HFFc6 (cell line): ENCODE measurements at regions not wholly inside any gene's neighbourhood (a gene's known extent, or its start where the extent isn't known, plus 50 kb on each side); places are given as distances from the start of the nearest gene placed in this dataset.
"Not testable (repeated sequence)": the region's sequence is repeated elsewhere in the genome, so short reads cannot be mapped to it uniquely, and the experiment has no call there.

ENCODE experiments used
- DNase-seq: peaks from one replicate; pipeline ENCODE4 v3.0.0-alpha.2; 2018
- H3K27ac Mint-ChIP-seq: 2 replicates; pipeline ENCODE4 v1.8.0; 2020; ENCODE audit warnings: mild to moderate bottlenecking, mixed read lengths
- H3K27me3 Mint-ChIP-seq: 2 replicates; pipeline ENCODE4 v1.8.0; 2021; ENCODE audit warnings: mild to moderate bottlenecking, moderate library complexity, mixed read lengths; ENCODE audit not compliant: insufficient read depth
- H3K36me3 Mint-ChIP-seq: 2 replicates; pipeline ENCODE4 v1.8.0; 2021; ENCODE audit warnings: low read depth, mixed read lengths
- H3K4me1 Mint-ChIP-seq: 2 replicates; pipeline ENCODE4 v1.8.0; 2020; ENCODE audit warnings: low read depth, mixed read lengths
- H3K4me3 Mint-ChIP-seq: 2 replicates; pipeline ENCODE4 v1.8.0; 2020; ENCODE audit warnings: mild to moderate bottlenecking, moderate library complexity, mixed read lengths
- H3K9me3 Mint-ChIP-seq: 2 replicates; pipeline ENCODE4 v1.8.0; 2020; ENCODE audit warnings: mild to moderate bottlenecking, mixed read lengths

- Mint-ChIP-seq H3K4me1 (peaks cover 11% of the 10 kb centered on the region), H3K4me3 (peak overlapping the region; percentile 90; the same call in 1 of the 2 replicates)
- DNase-seq, H3K27me3 Mint-ChIP-seq, H3K36me3 Mint-ChIP-seq, H3K9me3 Mint-ChIP-seq, H3K27ac Mint-ChIP-seq: not testable (repeated sequence)
These were observed 51.7 kb downstream of the PPIAL4C start for GRCh38 chr1:149635290-149635899.

GRCh38 chr1:149636286-149637122, 52.9 kb downstream of the PPIAL4C start:
- H3K27ac Mint-ChIP-seq: peak overlapping the region; percentile 99
- H3K4me1 Mint-ChIP-seq: peaks cover 11% of the 10 kb centered on the region
- H3K36me3 Mint-ChIP-seq, H3K9me3 Mint-ChIP-seq, H3K27me3 Mint-ChIP-seq: not testable (repeated sequence)
- DNase-seq: peak; percentile 97
- H3K4me3 Mint-ChIP-seq: peak overlapping the region; percentile 90

GRCh38 chr1:149638481-149638880, 54.8 kb downstream of the PPIAL4C start:
- H3K27ac Mint-ChIP-seq, H3K9me3 Mint-ChIP-seq, DNase-seq, H3K4me3 Mint-ChIP-seq, H3K36me3 Mint-ChIP-seq, H3K27me3 Mint-ChIP-seq: not testable (repeated sequence)
- peaks cover 11% of the 10 kb centered on the region for H3K4me1 Mint-ChIP-seq

GRCh38 chr1:149638901-149639658, 55.4 kb downstream of the PPIAL4C start:
- H3K36me3 Mint-ChIP-seq, H3K4me3 Mint-ChIP-seq, H3K27ac Mint-ChIP-seq, DNase-seq, H3K27me3 Mint-ChIP-seq, H3K9me3 Mint-ChIP-seq: not testable (repeated sequence)
- peaks cover 11% of the 10 kb centered on the region for H3K4me1 Mint-ChIP-seq

- not testable (repeated sequence) for H3K4me3 Mint-ChIP-seq, H3K27me3 Mint-ChIP-seq, H3K9me3 Mint-ChIP-seq
These were observed 57.5 kb downstream of the PPIAL4C start for GRCh38 chr1:149641179-149641578.

GRCh38 chr1:149644818-149645217, 61.2 kb downstream of the PPIAL4C start:
- not testable (repeated sequence) for H3K4me3 Mint-ChIP-seq, H3K4me1 Mint-ChIP-seq, H3K9me3 Mint-ChIP-seq, H3K27ac Mint-ChIP-seq, H3K27me3 Mint-ChIP-seq, DNase-seq, H3K36me3 Mint-ChIP-seq

More at GRCh38 chr1:149641179-149641578, 57.5 kb downstream of the PPIAL4C start:
- H3K27ac Mint-ChIP-seq, DNase-seq, H3K36me3 Mint-ChIP-seq, H3K4me1 Mint-ChIP-seq: not testable (repeated sequence)

- not testable (repeated sequence) for H3K27ac Mint-ChIP-seq, H3K9me3 Mint-ChIP-seq, H3K4me3 Mint-ChIP-seq, H3K36me3 Mint-ChIP-seq, H3K4me1 Mint-ChIP-seq, DNase-seq, H3K27me3 Mint-ChIP-seq
These were observed 62.8 kb downstream of the PPIAL4C start for GRCh38 chr1:149646360-149647017.

- not testable (repeated sequence) for H3K4me3 Mint-ChIP-seq, H3K27ac Mint-ChIP-seq, H3K9me3 Mint-ChIP-seq, DNase-seq, H3K27me3 Mint-ChIP-seq, H3K36me3 Mint-ChIP-seq, H3K4me1 Mint-ChIP-seq
These were observed 63.3 kb downstream of the PPIAL4C start for GRCh38 chr1:149647018-149647373.

- not testable (repeated sequence) for H3K27ac Mint-ChIP-seq, H3K9me3 Mint-ChIP-seq, H3K36me3 Mint-ChIP-seq, DNase-seq, H3K4me3 Mint-ChIP-seq, H3K4me1 Mint-ChIP-seq, H3K27me3 Mint-ChIP-seq
These were observed 74.1 kb downstream of the PPIAL4C start for GRCh38 chr1:149657750-149658149.

- not testable (repeated sequence) for H3K4me3 Mint-ChIP-seq, H3K9me3 Mint-ChIP-seq, H3K27ac Mint-ChIP-seq, H3K27me3 Mint-ChIP-seq, H3K36me3 Mint-ChIP-seq, H3K4me1 Mint-ChIP-seq, DNase-seq
These were observed 74.5 kb downstream of the PPIAL4C start for GRCh38 chr1:149658175-149658574.

- not testable (repeated sequence) for H3K27ac Mint-ChIP-seq, H3K4me1 Mint-ChIP-seq, H3K4me3 Mint-ChIP-seq, H3K27me3 Mint-ChIP-seq, H3K36me3 Mint-ChIP-seq, H3K9me3 Mint-ChIP-seq, DNase-seq
These were observed 81.0 kb downstream of the PPIAL4C start for GRCh38 chr1:149664624-149665023.

- not testable (repeated sequence) for H3K4me1 Mint-ChIP-seq, H3K9me3 Mint-ChIP-seq, H3K27me3 Mint-ChIP-seq, H3K4me3 Mint-ChIP-seq, H3K36me3 Mint-ChIP-seq, H3K27ac Mint-ChIP-seq, DNase-seq
These were observed 81.4 kb downstream of the PPIAL4C start for GRCh38 chr1:149665033-149665432.

GRCh38 chr1:149665528-149665927, 81.9 kb downstream of the PPIAL4C start:
- not testable (repeated sequence) for H3K27me3 Mint-ChIP-seq, H3K4me3 Mint-ChIP-seq, DNase-seq, H3K4me1 Mint-ChIP-seq, H3K36me3 Mint-ChIP-seq, H3K27ac Mint-ChIP-seq, H3K9me3 Mint-ChIP-seq
